Adipocyte (in vitro differentiated cells): ENCODE measurements at regions not wholly inside any gene's neighbourhood (a gene's known extent, or its start where the extent isn't known, plus 50 kb on each side); places are given as distances from the start of the nearest gene placed in this dataset.

Experiments used
- DNase-seq: peaks from one replicate; pipeline ENCODE4 v3.0.0-alpha.2; 2015; ENCODE audit warnings: low read depth
- H3K27me3 ChIP-seq: replicated peaks from 2 replicates; pipeline ENCODE4 v1.7.0; 2013; ENCODE audit warnings: mild to moderate bottlenecking, low read length, moderate library complexity; ENCODE audit not compliant: control insufficient read depth, insufficient read depth
- H3K36me3 ChIP-seq: 2 replicates; pipeline ENCODE4 v1.7.0; 2013; ENCODE audit warnings: low read length, mild to moderate bottlenecking, moderate library complexity; ENCODE audit not compliant: control insufficient read depth, insufficient read depth, severe bottlenecking
- H3K4me1 ChIP-seq: 2 replicates; pipeline ENCODE4 v1.7.0; 2013; ENCODE audit warnings: mild to moderate bottlenecking, low read length, moderate library complexity; ENCODE audit not compliant: control insufficient read depth, insufficient read depth
- H3K4me3 ChIP-seq: 2 replicates; pipeline ENCODE4 v1.7.0; 2013; ENCODE audit warnings: mild to moderate bottlenecking, low read length, moderate library complexity
- H3K9ac ChIP-seq: 2 replicates; pipeline ENCODE4 v1.7.0; 2013; ENCODE audit warnings: mild to moderate bottlenecking, low read length, moderate library complexity
- H3K9me3 ChIP-seq: 2 replicates; pipeline ENCODE4 v1.7.0; 2013; ENCODE audit warnings: mild to moderate bottlenecking, low read length, moderate library complexity; ENCODE audit not compliant: control insufficient read depth

DNA sequence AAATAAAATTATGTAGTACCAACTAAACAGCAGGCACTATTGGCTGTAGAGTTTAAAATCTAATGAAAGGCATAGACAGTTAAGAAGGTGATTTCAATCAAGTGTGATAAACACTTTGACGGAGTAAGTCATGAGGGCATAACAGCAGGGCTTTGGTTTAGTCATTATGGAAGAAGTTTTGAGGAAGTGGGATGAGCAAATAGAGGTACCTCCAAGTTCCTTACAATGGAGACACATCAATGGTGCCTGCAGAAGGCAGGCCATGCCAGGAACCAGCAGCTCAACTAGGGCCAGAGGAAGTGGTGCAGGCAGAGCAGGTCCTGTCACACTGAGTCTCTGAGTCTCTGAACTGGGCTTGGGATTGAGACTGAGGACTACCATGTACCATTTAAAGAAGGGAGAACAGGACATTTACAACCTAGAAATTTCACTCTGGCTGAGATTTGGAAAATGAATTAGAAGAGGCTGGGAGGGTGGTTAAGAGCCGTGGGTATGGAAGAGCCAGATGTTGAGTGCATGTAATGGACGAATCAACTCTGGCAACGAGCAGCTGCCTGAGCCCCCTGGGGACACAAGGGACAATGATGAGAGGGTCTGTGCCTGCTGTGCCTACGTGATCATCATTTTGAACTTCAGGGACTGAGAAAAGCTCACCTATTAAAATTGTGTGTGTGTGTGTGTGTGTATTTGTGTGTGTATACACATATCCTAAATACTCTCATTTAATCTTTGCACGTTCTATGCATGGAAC, 208.7 kb upstream of the POM121L12 start:
- Histone ChIP-seq H3K36me3 (no peaks in the 10 kb centered on the region), H3K27me3 (no peaks in the 10 kb centered on the region)
- no peak for DNase-seq

DNA sequence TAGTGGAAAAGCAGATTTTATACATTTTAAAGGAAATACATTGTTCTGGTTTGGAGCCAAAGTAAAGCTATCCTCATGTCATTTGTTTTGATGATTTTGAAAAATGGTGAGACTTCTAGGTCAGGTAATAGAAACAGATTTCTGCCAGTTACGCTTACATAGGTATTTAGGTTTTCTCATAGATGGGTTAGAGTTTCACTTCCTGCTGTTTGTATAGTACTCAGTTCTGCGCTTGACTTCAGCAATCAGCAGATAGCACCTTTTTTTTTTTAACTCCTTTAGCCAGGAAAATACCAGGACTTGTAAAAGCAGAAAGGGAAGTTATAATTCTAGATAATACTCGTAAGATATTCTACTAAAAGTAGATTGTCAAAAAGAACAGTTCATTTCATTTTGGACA, 209.8 kb upstream of the POM121L12 start:
- DNase-seq, result no peak
- Histone ChIP-seq H3K9me3 (peaks cover 19% of the 10 kb centered on the region), H3K27me3 (no peaks in the 10 kb centered on the region), H3K9ac (no peak overlapping the region), H3K4me1 (no peaks in the 10 kb centered on the region), H3K36me3 (no peaks in the 10 kb centered on the region), H3K4me3 (no peak overlapping the region)

More for the DNA sequence above, 208.7 kb upstream of the POM121L12 start:
- Histone ChIP-seq H3K4me1 (no peaks in the 10 kb centered on the region), H3K9ac (no peak overlapping the region), H3K9me3 (peaks cover 9% of the 10 kb centered on the region), H3K4me3 (no peak overlapping the region)

DNA sequence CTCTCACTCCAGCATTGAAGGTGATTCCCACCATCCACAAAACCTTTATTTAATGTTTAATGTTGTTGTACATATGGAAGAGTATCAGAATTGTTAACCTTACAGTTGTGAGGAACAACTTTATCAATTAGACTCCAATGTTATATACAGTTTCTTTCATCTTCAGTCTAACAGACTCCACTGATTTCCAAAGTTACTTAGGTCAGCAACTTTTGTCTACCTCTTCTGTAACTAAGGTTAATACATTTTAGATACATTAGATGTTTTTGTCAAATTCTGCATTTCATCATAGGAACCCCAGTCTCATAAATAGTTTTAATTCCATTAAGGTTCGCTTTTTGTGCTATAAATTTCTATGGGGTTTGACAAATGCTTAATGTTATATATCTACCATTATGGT, 223.9 kb upstream of the POM121L12 start:
- H3K27me3 ChIP-seq, result no peaks in the 10 kb centered on the region
- no peaks in the 10 kb centered on the region for H3K4me1 ChIP-seq
- H3K9me3 ChIP-seq, result no peaks in the 10 kb centered on the region

DNA sequence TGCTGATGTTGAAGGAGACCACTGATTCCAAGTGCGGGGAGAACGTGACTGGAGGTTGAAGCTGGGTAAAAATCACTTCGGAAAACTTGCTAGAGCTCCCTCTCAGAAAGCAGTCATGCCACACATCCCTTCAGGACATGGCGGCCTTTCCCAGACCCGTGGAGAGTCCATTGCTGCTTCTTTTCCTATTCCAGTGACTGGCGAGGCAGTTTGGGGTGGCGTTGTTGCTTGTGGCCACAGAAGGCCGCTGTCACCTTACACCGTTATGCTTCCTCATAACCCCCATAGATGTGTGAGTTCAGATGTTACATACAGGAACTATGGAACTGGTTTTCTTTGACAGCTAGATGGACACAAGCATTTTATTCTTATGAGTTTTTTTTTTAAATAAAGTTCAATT, 235.6 kb upstream of the POM121L12 start:
- Histone ChIP-seq H3K9me3 (no peaks in the 10 kb centered on the region), H3K36me3 (no peaks in the 10 kb centered on the region), H3K27me3 (no peaks in the 10 kb centered on the region), H3K4me3 (no peak overlapping the region), H3K9ac (no peak overlapping the region), H3K4me1 (no peaks in the 10 kb centered on the region)
- no peak for DNase-seq

More for the DNA sequence above, 223.9 kb upstream of the POM121L12 start:
- no peak for DNase-seq
- H3K36me3 ChIP-seq, result no peaks in the 10 kb centered on the region
- H3K9ac ChIP-seq, result no peak overlapping the region
- no peak overlapping the region for H3K4me3 ChIP-seq

DNA sequence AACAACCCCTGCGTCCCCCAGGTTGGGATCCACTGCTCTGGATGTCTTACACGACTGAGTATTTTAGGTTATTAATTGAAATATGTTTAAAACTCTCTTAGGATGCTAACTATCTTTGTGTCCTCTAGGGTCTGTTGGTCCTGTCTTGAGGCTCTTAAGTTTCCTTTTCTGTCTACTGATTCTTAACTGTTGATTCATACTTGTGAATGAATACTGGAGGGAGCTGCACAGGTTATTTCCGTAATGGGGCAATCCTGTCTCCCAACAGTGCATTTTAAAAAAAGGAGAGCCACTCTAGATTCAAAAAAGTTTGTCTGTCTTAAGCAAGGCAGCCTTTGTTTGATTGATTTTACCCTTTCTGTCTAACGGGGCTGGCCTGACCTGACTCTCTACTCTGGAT, 237.6 kb upstream of the POM121L12 start:
- Histone ChIP-seq H3K4me1 (no peaks in the 10 kb centered on the region), H3K9me3 (no peaks in the 10 kb centered on the region), H3K36me3 (no peaks in the 10 kb centered on the region), H3K4me3 (no peak overlapping the region), H3K27me3 (no peaks in the 10 kb centered on the region), H3K9ac (no peak overlapping the region)
- DNase-seq, result no peak

DNA sequence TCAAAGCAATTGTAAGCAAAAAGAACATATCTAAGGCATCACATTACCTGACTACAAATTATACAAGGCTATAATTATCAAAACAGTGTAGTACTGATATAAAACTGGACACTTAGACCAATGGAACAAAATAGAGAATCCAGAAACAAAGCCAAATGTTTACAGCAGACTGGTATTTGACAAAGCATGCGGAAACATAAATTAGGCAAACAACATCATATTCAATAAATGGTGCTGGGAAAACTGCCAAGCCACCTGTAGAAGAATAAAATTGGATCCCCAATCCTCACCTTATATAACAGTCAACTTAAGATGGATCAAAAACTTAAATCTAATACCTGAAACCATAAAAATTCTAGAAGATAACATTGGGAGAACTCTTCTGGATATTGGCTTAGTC, 240.8 kb upstream of the POM121L12 start:
- Histone ChIP-seq H3K9me3 (no peaks in the 10 kb centered on the region), H3K36me3 (no peaks in the 10 kb centered on the region), H3K9ac (no peak overlapping the region), H3K4me1 (no peaks in the 10 kb centered on the region), H3K4me3 (no peak overlapping the region), H3K27me3 (no peaks in the 10 kb centered on the region)
- no peak for DNase-seq

DNA sequence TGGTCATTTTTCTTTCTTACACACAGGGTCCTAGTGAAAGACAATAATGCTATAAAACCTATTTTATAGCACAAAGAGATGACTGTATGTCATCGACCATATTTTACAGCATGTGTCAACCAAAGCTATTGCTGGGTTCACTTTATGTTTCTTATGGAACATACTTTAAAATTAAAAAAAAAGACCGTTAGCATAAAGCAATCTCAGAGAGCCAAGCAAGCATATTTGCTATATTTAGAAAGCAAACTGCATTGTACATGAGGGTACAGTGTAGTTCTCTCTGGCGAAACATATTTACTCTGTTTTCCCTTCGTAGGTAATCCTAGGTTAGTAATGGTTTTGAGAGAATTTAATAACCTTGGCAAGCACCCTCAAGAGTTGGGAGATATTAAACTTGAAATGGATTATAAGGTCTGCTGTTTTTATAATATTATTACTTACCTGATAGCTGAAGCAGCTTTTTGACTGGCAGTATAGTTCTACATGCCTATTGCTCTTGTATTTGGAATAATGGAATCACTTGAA, 244.2 kb upstream of the POM121L12 start:
- Histone ChIP-seq H3K36me3 (no peaks in the 10 kb centered on the region), H3K4me1 (no peaks in the 10 kb centered on the region), H3K9me3 (no peaks in the 10 kb centered on the region), H3K9ac (no peak overlapping the region), H3K27me3 (no peaks in the 10 kb centered on the region), H3K4me3 (no peak overlapping the region)
- DNase-seq, result no peak

DNA sequence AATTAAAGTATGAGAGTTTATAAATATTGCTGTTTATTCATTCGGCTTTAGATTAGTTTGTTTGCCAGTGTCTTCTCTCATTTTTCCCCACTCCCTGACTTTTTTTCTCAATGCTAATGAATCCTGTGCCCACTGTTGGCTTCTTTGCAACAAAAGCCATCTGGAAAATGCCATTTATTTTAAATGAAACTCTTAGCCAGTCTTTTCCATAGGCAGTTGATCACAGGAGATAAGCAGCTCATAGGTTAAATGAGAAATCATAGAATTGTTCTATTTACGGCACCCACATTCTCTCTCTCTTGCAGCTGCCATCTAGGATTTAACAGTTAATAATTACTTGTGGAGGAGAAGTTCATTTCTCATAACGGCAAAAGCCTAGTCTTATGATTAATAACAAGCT, 249.3 kb upstream of the POM121L12 start:
- Histone ChIP-seq H3K4me3 (no peak overlapping the region), H3K27me3 (no peaks in the 10 kb centered on the region), H3K36me3 (no peaks in the 10 kb centered on the region), H3K4me1 (no peaks in the 10 kb centered on the region), H3K9ac (no peak overlapping the region), H3K9me3 (no peaks in the 10 kb centered on the region)
- no peak for DNase-seq

DNA sequence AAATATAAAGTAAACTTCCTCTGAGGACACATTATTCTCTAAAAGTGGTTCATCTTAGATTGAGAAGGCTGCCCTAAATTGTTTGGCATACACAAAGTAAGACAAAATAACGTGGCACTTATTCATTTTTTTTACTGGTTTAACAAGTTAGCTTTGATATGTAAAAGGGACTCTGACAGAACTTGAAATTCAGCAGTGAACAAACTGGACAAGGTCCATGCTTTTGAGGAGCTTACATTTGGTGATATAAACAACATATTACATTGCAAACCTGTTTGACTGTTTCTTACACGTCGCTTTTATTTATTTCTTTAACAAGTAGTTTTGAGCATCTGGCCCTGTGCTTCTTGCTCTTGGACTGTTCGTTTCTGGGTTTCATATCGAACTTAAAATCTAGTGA, 253.1 kb upstream of the POM121L12 start:
- Histone ChIP-seq H3K36me3 (no peaks in the 10 kb centered on the region), H3K9ac (no peak overlapping the region), H3K4me1 (no peaks in the 10 kb centered on the region), H3K9me3 (peaks cover 5% of the 10 kb centered on the region), H3K27me3 (no peaks in the 10 kb centered on the region), H3K4me3 (no peak overlapping the region)
- DNase-seq, result no peak

DNA sequence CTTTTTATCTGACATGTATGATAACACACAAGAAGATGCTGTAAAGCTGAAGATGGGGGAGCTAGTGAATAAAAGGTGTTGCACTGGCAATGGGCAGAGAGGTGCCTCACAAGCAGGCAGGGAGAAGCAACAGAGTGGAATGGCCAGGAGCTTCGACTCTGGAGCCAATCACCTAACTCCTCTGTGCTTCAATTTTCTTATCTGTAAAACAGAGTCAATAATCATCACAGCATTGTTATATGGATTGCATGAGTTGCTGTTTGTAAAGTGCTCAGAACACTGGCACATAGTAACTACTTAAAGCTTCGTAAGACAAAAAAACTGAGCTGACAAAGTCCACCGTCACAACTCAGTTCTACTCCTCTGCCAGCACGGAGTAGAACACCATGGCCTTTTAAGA, 254.2 kb upstream of the POM121L12 start:
- Histone ChIP-seq H3K27me3 (no peaks in the 10 kb centered on the region), H3K9ac (no peak overlapping the region), H3K4me1 (no peaks in the 10 kb centered on the region), H3K9me3 (peaks cover 5% of the 10 kb centered on the region), H3K36me3 (no peaks in the 10 kb centered on the region), H3K4me3 (no peak overlapping the region)
- DNase-seq, result no peak

DNA sequence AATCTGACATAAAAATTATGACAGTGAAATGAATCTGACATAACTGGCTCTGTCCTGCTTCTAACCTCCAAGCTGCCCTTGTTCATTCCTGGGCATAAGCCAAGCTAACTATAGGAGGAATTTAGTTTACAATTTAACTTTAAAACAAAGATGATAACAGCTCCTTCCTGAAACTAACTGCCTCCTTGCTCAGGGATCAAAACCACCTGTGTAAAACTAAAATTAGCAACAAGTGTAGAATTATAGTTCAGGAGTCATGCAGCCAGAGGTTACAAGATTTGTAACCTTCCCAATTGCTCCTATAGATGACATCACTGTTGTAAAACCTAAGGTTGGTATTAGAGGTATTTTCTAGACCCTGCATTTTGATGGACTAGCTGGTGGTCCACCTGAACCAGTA, 256.4 kb upstream of the POM121L12 start:
- DNase-seq, result no peak
- Histone ChIP-seq H3K27me3 (no peaks in the 10 kb centered on the region), H3K9ac (no peak overlapping the region), H3K4me1 (no peaks in the 10 kb centered on the region), H3K9me3 (peaks cover 5% of the 10 kb centered on the region), H3K36me3 (no peaks in the 10 kb centered on the region), H3K4me3 (no peak overlapping the region)
